SIG-M5 treated with dmso at 0.1 percent for 504 hours (cell line): ENCODE measurements at regions not wholly inside any gene's neighbourhood (a gene's known extent, or its start where the extent isn't known, plus 50 kb on each side); places are given as distances from the start of the nearest gene placed in this dataset.
"Not testable (repeated sequence)": the region's sequence is repeated elsewhere in the genome, so short reads cannot be mapped to it uniquely, and the experiment has no call there.

Source experiments
- DNase-seq: peaks from one replicate; lab custom pipeline; 2025; ENCODE audit not compliant: unreplicated experiment; lab: John Stamatoyannopoulos, UW

DNA sequence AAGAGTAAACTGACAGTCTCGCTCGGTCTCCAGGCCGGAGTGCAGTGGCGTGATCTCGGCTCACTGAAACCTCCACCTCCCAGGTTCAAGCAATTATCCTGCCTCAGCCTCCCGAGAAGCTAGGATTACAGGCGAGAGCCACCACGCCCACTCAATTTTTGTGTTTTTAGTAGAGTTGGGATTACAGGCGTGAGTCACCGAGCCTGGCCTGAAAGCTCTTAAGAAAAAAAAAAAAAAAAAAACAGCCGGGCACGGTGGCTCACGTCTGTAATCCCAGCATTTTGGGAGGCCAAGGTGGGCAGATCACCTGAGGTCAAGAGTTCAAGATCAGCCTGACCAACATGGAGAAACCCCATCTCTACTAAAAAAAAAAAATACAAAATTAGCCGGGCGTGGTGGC lies 55.3 kb upstream of the THOC2 start:
- not testable (repeated sequence) for DNase-seq

DNA sequence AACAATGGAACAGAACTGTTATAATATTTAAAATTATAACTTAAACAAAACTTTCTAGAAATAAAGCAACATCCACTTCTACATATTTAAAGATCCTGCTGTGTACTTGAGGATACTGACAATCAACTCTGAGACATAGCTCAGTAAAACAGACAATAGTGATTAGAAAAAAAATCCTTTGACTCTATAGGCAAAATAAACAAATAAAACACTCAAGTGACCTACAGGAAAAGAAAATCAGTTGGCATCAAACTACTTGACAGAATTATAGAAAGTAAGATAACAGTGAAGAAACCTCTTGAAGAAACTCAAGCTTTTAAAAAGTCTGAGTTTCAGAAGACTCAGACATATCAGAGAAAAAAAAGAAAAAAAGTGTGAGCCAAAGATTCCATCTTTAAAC lies 55.9 kb upstream of the THOC2 start:
- no peak for DNase-seq

GRCh38 chrX:123797543-123798447 lies 62.1 kb upstream of the XIAP start:
- DNase-seq = no peak

DNA sequence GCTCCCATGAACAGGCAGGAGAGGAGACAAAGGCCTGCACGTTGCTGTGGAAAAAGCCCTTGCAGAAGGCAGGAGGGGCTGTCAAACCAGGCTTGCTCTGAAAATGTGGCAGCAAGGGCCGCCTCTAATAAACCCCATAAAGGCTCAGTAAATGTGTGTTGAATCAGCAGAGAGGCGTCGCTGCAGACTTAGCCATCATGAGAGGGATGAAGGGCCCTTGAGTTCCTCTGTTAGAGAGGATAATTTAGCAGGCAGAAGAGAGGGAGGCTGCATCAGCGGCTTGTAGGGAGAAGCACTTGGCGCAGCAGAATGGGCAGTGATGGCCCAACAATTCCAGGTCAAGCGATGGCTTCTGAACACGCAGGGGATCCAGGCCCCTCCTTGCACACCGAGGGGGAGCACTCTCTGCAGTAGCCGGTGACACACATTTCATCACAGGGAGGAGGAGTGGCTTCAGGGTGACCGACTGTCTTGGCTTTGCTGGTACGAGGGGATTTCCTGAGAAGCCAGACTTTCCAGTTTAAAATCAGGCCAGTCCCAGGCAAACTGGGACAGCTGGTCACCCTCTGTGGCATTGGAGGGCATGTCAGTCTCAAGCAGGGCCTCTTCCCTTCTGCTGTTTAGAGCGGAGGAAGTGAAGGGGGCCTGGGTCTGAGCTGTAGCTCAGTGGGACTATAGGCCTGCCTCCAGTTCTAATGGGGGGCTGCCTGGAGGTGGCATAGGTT lies 61.0 kb upstream of the XIAP start:
- DNase-seq = not testable (repeated sequence)

DNA sequence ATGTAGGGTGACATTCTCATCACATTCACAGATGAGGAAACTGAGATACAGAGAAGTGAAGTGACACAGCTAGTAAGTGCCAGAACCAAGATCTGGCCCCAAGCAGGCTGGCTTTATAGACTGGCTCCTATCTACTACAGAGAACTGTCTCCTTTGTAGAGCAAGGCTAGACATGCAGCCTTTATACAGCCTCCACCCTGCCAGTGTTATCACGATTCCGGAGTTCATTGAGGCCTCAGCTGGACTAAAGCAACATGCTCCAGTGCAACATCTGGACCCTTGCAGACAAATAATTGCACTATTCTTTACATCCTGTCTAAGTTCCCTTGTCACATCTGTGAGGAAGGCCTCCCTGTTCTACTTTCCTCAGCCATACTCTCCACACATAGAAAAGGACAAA lies 58.0 kb upstream of the XIAP start:
- no peak for DNase-seq

- peak; percentile 75 for DNase-seq
Measured at GRCh38 chrX:123803331-123803983, 56.4 kb upstream of the XIAP start.

GRCh38 chrX:123803984-123804365 lies 55.9 kb upstream of the XIAP start:
- DNase-seq = not testable (repeated sequence)

DNA sequence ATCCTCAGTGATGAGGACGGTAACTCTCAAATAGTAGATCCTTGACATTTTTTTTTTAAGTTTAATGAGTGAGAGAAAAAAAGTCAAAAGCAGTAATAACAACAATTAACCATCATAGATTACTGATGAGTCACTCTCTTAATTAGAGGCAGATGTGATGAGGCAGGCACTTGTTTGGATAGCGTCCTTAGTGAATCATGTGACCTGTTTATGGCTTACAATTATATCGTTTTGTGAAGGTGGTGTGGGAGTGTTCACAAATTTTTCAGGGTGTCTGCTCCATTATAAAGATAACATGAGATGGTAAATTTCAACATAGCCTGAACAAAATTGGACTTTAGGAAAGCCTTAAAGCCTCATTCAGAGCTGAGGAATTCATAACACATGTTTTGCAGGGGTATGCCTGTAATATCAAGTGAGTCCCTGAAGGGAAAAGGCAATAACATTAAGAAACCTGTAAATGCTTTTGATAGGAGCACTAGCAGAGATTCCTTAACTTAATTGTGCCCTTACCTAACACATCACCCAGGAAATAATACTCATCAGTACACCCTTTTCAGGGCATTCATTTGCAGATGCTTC lies 51.9 kb upstream of the XIAP start:
- DNase-seq = no peak

GRCh38 chrX:123809854-123810375 lies 49.9 kb upstream of the XIAP start:
- no peak for DNase-seq
